Dedifferentiated amniotic fluid mesenchymal stem cell (primary cell): ENCODE measurements at regions not wholly inside any gene's neighbourhood (a gene's known extent, or its start where the extent isn't known, plus 50 kb on each side); places are given as distances from the start of the nearest gene placed in this dataset.

Experiments
- DNase-seq: peaks from one replicate; pipeline ENCODE4 v3.0.0-alpha.2; 2016; ENCODE audit errors: extremely low spot score

DNA sequence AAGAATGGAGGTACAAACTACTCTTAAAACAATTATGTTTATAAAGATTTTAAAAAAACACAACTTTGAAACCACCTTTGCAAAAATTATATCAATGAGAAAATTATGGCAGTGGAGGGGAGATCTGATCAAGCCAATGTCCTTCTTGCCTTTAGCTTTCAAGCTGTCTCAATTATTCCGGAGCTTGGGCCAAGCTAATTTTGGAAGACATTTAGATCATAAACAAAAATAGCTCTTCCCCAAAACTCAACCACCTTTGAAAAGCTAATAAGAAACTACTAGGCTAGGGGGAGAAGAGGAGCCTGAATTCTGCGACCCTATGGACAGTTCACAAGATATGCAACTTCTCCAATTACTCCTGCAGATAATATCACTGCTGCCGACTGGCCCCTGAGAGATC lies 263.3 kb downstream of the ICE1 start:
- DNase-seq: no peak

DNA sequence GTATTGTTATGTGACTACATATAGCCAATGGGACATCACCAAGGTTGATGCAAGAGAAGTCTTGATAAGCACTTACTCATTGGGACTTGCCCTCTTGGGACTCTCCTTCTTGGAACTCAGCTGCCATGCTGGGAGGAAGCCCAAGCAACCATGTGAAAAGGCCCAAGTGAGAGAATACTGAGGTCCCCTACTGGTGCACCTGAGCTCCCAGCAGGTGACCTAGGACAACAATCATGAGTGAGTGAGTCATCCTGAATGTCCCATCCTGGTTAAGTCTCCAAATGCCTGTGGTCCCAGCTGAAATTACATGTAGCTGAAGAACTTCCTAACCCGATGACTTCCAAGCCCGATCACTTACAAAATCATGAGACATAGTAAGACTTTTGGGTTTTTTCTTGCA lies 260.7 kb downstream of the ICE1 start:
- DNase-seq: no peak

- DNase-seq: no peak
Observed at GRCh38 chr5:5678909-5679308, 256.4 kb downstream of the ICE1 start.

DNA sequence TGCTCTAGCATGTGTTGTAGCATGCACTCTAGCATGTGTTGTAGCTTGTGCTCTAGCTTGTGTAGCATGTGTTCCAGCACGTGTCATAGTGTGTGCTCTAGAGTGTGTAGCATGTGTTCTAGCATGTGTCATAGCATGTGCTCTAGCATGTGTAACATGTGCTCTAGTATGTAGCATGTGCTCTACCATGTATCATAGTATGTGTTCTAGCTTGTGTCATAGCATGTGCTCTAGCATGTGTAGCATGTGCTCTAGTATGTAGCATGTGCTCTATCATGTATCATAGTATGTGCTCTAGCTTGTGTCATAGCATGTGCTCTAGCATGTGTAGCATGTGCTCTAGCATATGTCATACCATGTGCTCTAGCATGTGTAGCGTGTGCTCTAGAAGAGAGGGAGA lies 255.3 kb downstream of the ICE1 start:
- no peak for DNase-seq

GRCh38 chr5:5676218-5676617 lies 253.7 kb downstream of the ICE1 start:
- DNase-seq: no peak

DNA sequence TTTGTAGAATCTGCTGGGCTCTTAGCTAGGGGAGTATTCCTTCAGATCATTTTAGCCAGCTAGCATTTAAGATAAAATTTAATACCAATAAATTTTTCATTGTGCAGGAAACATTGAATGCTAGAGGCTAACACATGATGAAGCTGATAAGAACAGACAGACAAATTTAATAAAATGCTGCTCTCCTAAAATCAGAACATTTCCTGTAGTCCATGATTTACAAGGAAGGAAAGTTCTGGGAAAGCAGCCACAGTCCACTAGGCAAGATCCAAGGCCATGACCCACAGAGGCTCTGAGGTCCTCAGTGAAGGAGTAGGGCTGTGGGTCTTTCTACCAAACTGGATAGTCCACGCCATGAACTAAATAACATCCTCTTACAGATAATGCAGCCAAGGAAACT lies 253.0 kb downstream of the ICE1 start:
- DNase-seq: no peak

DNA sequence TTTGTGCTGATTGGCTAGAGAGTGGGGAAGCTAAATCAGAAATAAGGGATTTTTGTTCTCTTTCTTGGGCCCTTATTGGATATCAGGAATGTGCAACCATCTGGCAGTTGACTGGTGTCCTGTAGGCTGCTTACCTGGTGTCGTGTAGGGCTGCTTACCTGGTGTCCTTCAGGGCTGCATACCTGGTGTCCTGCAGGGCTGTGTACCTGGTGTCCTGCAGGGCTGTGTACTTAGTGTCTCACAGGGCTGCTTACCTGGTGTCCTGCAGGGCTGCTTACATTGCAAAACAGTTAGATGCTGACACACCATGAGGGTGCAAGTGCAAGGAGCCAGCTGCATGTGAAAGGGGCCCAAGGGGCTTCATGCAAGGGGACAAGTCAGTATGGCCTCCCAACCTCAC lies 249.3 kb downstream of the ICE1 start:
- DNase-seq: no peak

GRCh38 chr5:5667136-5667554 lies 244.7 kb downstream of the ICE1 start:
- no peak for DNase-seq

DNA sequence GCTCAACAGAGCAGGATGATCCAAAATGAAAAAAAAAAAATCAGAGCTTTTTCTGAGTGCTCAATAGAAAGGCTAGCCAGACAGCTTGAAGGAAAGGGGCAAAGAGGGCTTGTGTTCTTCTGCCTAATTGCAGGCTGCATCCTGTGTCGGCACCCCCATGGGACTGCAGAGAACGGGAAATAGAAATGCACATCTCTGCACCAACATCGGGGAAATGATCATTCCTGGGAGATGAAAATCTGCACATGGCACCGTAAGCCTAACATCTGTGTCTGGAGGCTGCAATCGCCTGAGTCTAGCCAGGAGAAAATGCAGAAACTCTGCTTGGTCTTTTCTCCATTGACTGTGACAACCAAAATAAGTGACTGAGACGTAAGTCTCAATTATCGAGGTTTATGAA lies 243.9 kb downstream of the ICE1 start:
- DNase-seq: no peak

- no peak for DNase-seq
Observed at GRCh38 chr5:5666076-5666365, 243.5 kb downstream of the ICE1 start.

- DNase-seq: no peak
Observed at GRCh38 chr5:5665225-5666075, 243.0 kb downstream of the ICE1 start.

DNA sequence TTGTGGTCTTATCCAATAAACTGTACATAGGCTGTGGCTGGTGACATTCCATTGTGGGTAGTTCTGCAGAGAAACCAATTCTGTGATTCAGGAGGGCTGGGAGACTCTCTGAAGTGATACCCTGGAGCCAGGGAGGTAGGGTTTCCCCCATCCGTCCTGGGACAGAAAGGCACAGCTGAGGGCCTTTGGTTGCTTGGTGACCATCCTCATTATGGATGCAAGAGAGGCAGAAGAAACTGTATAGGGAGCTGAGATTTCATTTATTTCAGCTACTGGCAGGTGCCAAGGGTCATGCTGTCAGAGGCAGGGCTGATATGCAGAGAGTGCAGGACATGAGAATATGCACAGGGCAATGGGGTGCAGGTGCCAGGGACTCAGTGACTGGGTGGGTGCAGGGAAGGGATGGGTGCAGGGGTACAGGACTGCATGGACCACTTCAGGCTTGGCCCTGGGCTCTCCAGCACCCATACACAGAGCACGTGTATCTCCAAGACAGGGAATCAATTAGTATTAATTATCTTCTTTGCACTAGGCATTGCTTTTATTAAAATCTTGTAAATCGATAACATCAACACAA lies 236.5 kb downstream of the ICE1 start:
- DNase-seq: no peak

DNA sequence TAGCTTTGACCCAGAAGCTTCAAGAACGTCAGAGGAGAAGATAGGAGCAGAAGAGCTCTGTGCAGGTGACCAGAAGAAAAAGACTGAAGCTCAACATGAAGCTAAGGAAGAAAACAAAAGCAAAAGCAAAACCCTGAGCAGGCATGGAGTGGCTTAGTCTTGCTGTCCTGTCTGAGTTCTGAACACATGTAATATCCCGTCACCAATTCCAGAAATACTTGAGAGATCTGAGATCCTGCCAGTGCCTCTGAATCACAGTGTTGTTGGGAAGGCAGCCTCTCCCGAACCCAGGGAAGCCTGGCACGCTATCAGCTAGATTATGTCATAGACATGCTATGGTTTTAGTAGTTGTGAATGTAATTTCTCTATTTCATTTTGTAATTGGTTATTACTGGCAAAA lies 235.7 kb downstream of the ICE1 start:
- DNase-seq: peak; percentile 42

DNA sequence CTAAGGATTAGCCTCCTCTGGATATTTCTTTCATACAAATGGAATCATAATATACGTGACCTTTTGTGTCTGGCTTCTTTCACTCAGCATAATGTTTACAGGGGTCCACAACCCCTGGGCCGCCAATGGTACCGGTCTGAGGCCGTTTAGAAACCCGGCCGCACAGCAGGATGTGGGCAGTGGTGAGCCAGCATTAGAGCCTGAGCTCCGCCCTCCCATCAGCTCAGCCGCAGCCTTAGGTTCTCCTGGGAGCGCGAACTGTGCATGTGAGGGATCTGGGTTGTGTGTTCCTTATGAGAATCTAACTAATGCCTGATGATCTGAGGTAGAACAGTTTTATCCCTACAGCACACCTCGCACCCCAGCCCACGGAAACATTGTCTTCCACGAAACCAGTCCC lies 229.7 kb downstream of the ICE1 start:
- DNase-seq: no peak

DNA sequence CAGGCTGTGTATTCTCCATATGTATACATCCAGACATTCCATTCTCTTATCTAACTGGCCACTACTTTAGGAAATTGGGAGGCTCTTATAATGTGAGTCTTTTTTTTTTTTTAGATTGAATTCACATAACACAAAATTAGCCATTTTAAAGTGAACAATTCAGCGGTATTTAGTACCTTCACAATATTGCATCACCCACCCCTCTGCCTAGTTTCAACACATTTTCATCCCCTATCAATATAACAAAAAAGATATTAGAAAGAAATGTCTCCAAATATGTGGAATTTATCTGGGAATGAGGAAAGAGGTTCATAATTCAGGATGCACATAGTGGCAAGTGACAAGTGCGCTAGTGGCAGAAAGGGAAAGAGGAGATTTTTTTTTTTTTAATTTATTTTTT lies 228.5 kb downstream of the ICE1 start:
- DNase-seq: no peak

DNA sequence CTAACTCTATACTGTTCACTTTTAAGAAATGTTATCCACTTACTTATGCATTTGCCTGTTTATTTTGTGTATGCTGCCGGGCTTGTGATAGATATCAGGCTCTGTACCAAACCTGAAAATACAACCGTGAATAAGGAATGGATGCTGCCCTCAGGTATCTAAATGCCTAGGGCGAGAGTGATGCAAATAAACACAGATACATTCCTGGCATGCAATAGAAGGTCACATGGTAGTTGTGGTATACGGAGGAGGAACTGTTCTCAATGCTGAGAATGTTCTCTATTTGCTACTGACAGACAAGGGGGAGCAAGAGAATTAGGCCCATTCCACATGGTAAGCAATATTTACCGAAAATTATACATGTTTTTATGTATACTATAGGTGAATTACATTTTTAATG lies 227.8 kb downstream of the ICE1 start:
- DNase-seq: no peak

DNA sequence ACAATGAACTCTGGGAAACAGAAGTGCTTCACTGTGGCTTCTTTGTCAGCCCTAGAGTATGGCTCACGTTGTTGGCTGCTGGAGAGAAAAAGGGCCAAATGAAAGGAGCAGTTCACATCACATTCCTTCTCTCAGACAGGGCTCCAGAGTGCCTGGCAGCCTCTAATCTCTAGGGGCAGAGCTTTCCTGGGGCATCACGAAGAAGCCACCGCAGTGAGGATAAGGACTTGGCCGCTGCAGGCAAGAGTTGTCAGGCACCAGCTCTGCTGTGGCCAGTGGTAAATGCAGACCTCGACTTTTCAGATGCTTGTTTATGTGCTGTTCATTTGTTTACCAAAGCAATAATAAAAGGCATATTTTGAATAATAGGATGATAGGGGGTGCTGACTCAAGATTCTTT lies 227.2 kb downstream of the ICE1 start:
- no peak for DNase-seq

- DNase-seq: no peak
Observed at GRCh38 chr5:5648694-5649093, 226.2 kb downstream of the ICE1 start.

DNA sequence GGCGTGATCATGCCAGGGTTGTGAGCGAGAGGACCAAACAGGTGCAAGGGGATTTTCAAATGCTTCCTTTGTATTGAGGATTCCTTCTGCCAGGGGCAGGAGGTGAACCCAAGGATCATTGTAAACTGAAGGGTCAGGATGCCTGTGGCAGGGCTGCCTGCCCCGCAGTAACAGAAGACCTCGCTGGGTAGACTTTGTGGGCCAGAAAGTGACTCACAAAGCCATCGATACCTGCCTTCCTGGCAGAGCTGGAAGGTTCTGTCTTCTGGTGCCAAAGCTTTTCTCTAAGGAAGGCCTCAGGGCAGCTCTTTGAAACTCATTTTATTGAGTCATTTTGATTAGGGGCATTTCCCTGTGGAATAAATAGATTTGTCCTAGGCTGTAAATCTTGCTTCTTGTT lies 223.4 kb downstream of the ICE1 start:
- DNase-seq: no peak

- DNase-seq: no peak
Observed at GRCh38 chr5:5645198-5645597, 222.7 kb downstream of the ICE1 start.

- no peak for DNase-seq
Observed at GRCh38 chr5:5644249-5644648, 221.8 kb downstream of the ICE1 start.

- DNase-seq: no peak
Observed at GRCh38 chr5:5643481-5643880, 221.0 kb downstream of the ICE1 start.

DNA sequence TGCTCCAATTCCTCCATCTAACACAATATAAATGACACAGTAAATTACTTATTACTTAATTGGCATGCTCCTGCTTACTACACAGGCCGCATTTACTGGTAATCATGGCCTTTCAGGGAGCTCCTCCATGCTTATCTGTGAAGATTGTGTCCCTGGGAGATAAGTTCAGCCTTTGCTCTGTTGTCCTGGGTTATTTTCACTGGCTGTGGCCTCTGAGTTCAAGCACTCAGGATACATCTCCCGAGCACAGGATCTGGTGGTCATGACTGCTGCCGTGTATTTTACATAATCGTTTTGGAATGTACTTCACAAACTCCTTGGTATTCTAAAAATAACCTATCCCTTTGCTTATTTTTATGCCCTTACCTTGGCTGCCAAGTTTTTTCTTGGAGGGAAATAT lies 215.7 kb downstream of the ICE1 start:
- no peak for DNase-seq

DNA sequence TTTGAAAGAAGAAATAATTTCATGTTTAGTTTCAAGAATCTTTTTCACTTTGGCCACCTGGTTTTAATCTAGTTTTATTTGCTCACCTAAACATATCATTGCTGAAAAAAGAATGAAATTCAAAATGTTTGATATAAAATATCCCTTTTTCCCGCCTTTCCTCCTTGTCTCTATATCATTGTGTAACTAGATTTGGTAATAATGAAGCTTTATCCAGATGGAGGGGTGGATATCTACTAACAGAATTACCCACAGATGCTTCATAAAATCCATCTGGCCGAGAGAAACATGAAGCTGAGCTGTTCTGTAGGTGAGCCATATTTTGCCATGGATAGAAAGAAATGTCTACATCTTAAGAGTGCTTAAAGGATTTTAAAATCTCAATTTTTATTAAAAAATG lies 214.7 kb downstream of the ICE1 start:
- DNase-seq: no peak
